ENCODE measurements at regions not wholly inside any gene's neighbourhood (a gene's known extent, or its start where the extent isn't known, plus 50 kb on each side); places are given as distances from the start of the nearest gene placed in this dataset.

GRCh38 chr4:38275331-38276100 lies 315.3 kb downstream of the PTTG2 start:
- TF ChIP-seq ZNF12 (CRISPR knock-in tag; IDR thresholded peaks at IDR 0.05): no peak
- TF ChIP-seq RHOXF2B (CRISPR knock-in tag; conservative IDR thresholded peaks at IDR 0.05): no peak
- no peak for TF ChIP-seq SMAD1 (IDR thresholded peaks at IDR 0.05; ENCODE audit: low read depth, low read length, partially characterized antibody)
- no peak for TF ChIP-seq CREM (IDR thresholded peaks at IDR 0.05; ENCODE audit: low read depth)
- no peak for TF ChIP-seq ZNF232 (CRISPR knock-in tag; IDR thresholded peaks at IDR 0.05)
- TF ChIP-seq TCF15 (CRISPR knock-in tag; IDR thresholded peaks at IDR 0.05): no peak
- no peak for TF ChIP-seq TARDBP (IDR thresholded peaks at IDR 0.05)
- TF ChIP-seq DIDO1 (tag; IDR thresholded peaks at IDR 0.05; ENCODE audit: low read depth): no peak
- no peak for TF ChIP-seq CTCF (IDR thresholded peaks at IDR 0.05 in 2 of 3, conservative IDR thresholded peaks at IDR 0.05 in 1 of 3; ENCODE audit: insufficient read depth in 2 of 3, low read depth in 1 of 3, low read length in 3 of 3)
- no peak for TF ChIP-seq USF2 (CRISPR knock-in tag; IDR thresholded peaks at IDR 0.05)
- no peak for TF ChIP-seq HMGN3 (IDR thresholded peaks at IDR 0.05; ENCODE audit: borderline replicate concordance, extremely low read depth, insufficient read length, low read depth, low read length)
- no peak for TF ChIP-seq POLR2A (conservative IDR thresholded peaks at IDR 0.05)
- TF ChIP-seq ZSCAN29 (IDR thresholded peaks at IDR 0.05): no peak
- no peak for TF ChIP-seq SFPQ (IDR thresholded peaks at IDR 0.05; ENCODE audit: low read depth, low read length)

All from K562 (cell line).